NCI-H2107 treated with DMSO at 0.1 percent for 48 hours (cell line): ENCODE measurements at regions not wholly inside any gene's neighbourhood (a gene's known extent, or its start where the extent isn't known, plus 50 kb on each side); places are given as distances from the start of the nearest gene placed in this dataset.

Experiments used
- DNase-seq: peaks from one replicate; lab custom pipeline; 2025; ENCODE audit not compliant: unreplicated experiment; lab: John Stamatoyannopoulos, UW

- peak; percentile 46 for DNase-seq
Observed at GRCh38 chr3:117630885-117631284, 921.3 kb downstream of the TUSC7 start.

- DNase-seq: no peak
Observed at GRCh38 chr3:117631781-117632180, 922.2 kb downstream of the TUSC7 start.

- no peak for DNase-seq
Observed at GRCh38 chr3:117632191-117632590, 922.6 kb downstream of the TUSC7 start.

- no peak for DNase-seq
Observed at GRCh38 chr3:117633207-117633606, 923.6 kb downstream of the TUSC7 start.

GRCh38 chr3:117637666-117638065 is 928.1 kb downstream of the TUSC7 start:
- no peak for DNase-seq

- no peak for DNase-seq
Observed at GRCh38 chr3:117644203-117644602, 934.6 kb downstream of the TUSC7 start.

GRCh38 chr3:117645561-117646242 is 936.1 kb downstream of the TUSC7 start:
- no peak for DNase-seq

GRCh38 chr3:117647435-117647834 is 937.9 kb downstream of the TUSC7 start:
- DNase-seq: no peak

- DNase-seq: no peak
Observed at GRCh38 chr3:117651246-117651645, 941.7 kb downstream of the TUSC7 start.

GRCh38 chr3:117656391-117656790 is 946.8 kb downstream of the TUSC7 start:
- DNase-seq: no peak

GRCh38 chr3:117657278-117657677 is 947.7 kb downstream of the TUSC7 start:
- no peak for DNase-seq

- no peak for DNase-seq
Observed at GRCh38 chr3:117660941-117661817, 951.6 kb downstream of the TUSC7 start.

GRCh38 chr3:117661818-117662095 is 952.2 kb downstream of the TUSC7 start:
- no peak for DNase-seq

GRCh38 chr3:117665296-117665695 is 955.7 kb downstream of the TUSC7 start:
- peak; percentile 53 for DNase-seq

- DNase-seq: no peak
Observed at GRCh38 chr3:117666325-117666724, 956.7 kb downstream of the TUSC7 start.

GRCh38 chr3:117666812-117667211 is 957.2 kb downstream of the TUSC7 start:
- DNase-seq: no peak

- no peak for DNase-seq
Observed at GRCh38 chr3:117669774-117670173, 960.2 kb downstream of the TUSC7 start.

GRCh38 chr3:117671722-117672318 is 962.2 kb downstream of the TUSC7 start:
- no peak for DNase-seq

GRCh38 chr3:117674321-117674720 is 964.7 kb downstream of the TUSC7 start:
- no peak for DNase-seq

- no peak for DNase-seq
Observed at GRCh38 chr3:117681619-117682018, 972.0 kb downstream of the TUSC7 start.

- DNase-seq: no peak
Observed at GRCh38 chr3:117687096-117687495, 977.5 kb downstream of the TUSC7 start.

GRCh38 chr3:117688583-117688982 is 979.0 kb downstream of the TUSC7 start:
- peak; percentile 76 for DNase-seq
